Globus pallidus (tissue), 1 donor: ENCODE measurements at regions not wholly inside any gene's neighbourhood (a gene's known extent, or its start where the extent isn't known, plus 50 kb on each side); places are given as distances from the start of the nearest gene placed in this dataset.
"Not testable (repeated sequence)": the region's sequence is repeated elsewhere in the genome, so short reads cannot be mapped to it uniquely, and the experiment has no call there.

Source experiments
- DNase-seq: peaks from one replicate; pipeline ENCODE4 v3.0.0-alpha.2; 2015; ENCODE audit warnings: low spot score

DNA sequence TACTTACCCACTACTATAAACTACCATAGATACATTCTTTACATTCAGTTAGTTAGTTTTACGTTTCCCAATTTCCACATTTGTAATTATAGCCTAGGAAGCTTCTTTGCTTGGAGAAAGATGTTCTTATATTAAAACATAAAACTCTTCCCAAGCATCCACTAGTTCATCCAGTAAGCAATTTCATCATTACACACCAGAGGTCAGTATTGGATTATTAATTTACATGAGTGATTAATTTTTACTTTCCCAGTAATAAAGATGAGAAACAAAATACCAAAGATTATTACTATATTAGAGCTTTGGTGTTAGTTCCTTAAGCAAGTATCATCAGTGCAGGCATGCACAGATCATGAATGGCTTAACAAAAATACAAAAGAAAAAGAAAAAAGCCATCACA is 518.4 kb downstream of the TUBA3C start:
- DNase-seq: not testable (repeated sequence)

- DNase-seq: not testable (repeated sequence)
These were observed 537.9 kb downstream of the TUBA3C start for GRCh38 chr13:18643644-18644172.

DNA sequence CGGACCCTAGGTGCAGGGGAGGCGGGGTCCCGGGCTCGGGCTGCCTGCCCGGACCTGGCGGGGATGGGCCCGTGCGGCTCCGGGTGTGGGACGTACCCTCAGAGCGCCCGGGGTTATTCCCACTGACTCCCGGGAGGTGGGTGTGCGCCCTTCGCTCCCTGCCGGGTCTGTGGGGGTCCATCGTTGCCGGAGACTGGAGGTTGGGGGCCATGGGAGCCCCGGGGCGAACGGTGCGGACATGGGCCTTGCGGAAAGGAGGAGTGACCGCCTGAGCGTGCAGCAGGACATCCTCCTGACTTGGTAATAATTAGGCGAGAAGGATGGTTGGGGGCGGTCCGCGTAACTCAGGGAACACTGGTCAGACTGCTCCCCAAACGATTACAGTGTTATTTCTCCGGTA is 552.7 kb downstream of the TUBA3C start:
- DNase-seq: not testable (repeated sequence)

GRCh38 chr13:18628428-18628827 is 553.2 kb downstream of the TUBA3C start:
- no peak for DNase-seq

- DNase-seq: not testable (repeated sequence)
These were observed 557.6 kb downstream of the TUBA3C start for GRCh38 chr13:18624061-18624460.

DNA sequence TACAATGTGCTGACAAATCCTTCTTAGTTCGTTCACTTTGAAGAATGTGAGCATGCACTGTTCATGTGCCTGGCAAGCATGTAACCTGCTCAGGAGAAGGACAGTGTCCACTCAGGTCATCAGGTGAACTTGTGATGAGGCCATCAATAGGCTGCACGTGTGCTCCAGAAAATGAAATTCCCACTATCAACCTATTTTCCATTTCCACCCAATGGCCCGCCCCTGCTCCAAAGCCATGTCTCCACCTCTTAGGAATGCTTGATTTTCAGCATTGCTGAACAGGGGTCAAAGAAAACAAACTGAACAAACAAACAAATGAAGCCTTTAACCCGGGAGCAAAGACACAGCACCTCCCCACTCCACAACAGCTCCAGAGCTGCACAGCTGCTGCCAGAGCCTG is 563.2 kb downstream of the TUBA3C start:
- DNase-seq: not testable (repeated sequence)

DNA sequence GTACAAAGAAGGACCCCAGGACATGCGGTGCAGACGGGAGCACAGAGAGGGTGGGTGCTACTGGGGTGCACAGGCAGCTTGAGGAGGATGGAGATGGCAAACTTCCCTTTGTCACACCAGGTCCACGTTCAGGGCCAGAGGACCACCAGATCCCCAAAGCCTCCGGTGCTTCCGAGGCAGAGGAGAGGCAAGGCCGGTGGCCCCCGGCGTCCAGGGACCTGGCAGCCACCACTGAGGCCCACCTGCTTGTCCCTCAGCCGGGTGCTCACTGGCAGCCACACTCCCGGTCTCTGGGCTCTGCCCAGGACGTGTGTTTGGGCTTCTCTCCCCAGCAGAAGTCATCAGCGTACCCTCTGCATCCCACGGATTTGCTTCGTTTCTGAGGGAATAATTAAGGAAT is 571.1 kb downstream of the TUBA3C start:
- not testable (repeated sequence) for DNase-seq

DNA sequence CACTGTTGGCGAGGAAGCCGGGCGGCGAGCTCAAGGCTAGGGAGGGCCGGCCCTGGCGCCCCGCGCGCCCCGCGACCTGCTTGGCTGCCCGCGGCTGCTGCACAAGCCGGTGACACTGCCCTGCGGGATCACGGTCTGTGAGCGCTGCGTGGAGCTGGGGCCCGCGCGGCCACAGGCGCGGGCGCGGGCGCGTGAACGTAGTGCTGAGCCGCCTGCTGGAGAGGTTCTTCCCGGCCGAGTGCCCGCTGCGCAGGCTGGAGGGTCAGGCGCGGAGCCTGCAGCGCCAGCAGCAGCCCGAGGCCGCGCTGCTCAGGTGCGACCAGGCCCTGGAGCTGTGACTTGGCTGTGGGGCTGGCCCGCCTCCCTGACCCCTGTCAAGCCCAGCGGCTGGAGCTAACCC is 572.3 kb downstream of the TUBA3C start:
- not testable (repeated sequence) for DNase-seq

DNA sequence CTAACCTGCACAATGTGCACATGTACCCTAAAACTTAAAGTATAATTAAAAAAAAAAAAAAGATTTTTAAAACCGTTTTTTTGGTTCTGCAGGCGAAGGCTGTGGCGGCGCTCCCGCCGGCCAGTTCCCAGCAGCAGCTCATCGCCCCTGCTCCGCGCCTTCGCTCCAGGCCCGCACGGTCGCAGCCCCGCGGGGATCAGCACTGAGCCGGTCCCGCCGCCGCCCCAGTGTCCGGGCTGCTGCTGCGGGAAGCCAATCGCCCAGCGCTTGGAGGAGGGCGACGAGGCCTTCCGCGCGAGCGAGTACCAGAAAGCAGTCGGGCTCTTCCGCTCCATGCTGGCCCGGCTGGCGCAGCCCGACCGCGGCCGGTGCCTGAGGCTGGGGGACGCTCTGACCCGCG is 572.8 kb downstream of the TUBA3C start:
- not testable (repeated sequence) for DNase-seq

DNA sequence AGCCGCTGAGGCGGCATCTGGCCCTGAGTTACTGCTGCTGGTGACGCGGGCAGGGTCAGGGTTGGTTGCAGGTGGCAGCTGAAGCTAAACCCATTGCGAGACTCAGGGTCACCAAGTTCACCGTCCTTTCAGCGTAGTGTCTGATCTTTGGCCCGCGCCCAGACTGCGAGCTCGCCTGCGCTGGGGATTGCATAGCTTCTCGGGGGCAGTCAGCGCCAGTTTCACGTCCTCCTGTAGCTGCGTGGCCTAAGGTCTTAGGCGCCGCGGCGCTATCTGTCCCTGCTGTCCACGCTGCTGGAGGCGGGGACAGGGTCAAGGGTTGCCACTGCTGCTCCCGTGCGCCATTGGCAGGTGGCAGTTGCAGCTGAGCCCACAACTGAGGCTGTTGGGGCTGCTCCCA is 581.3 kb downstream of the TUBA3C start:
- DNase-seq: not testable (repeated sequence)

- DNase-seq: not testable (repeated sequence)
These were observed 581.8 kb downstream of the TUBA3C start for GRCh38 chr13:18599791-18600211.

DNA sequence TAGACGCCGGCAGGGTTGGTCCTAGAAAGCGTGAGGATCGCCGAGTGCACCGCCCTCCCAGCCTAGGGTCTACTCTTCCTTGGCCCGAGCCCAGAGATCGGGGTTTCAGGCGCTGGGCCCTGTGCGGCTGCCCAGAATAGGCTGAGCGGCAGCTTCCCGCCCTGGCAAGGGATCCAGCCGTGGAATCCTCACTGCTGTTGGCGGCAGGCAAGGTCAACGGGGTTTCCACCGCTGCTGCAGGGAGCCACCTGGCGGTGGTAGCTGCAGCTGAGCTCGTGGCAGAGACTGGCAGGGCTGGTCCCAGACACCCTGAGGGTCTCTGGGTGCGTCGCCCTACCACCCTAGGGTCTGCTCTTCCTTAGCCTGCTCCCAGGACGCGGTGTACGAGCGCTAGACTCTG is 583.1 kb downstream of the TUBA3C start:
- DNase-seq: not testable (repeated sequence)

DNA sequence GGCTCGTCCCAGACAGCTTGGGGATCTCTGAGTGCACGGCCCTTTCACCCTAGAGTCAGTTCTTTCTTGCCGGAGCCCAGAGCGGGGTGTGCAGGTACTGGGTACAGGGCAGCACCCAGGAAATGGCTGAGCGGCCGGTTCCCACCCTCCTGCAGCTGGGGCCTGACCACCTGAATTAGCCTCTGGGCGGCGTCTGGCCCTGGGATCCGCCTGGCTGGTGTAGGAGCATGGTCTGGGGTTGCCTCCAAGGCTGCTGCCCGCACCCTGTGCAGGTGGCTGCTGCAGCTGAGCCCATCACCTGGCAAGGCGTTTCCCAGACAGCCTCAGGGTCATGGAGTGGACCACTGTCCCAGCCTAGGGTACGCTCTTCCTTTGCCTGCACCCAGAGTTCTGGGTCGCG is 583.7 kb downstream of the TUBA3C start:
- DNase-seq: not testable (repeated sequence)

DNA sequence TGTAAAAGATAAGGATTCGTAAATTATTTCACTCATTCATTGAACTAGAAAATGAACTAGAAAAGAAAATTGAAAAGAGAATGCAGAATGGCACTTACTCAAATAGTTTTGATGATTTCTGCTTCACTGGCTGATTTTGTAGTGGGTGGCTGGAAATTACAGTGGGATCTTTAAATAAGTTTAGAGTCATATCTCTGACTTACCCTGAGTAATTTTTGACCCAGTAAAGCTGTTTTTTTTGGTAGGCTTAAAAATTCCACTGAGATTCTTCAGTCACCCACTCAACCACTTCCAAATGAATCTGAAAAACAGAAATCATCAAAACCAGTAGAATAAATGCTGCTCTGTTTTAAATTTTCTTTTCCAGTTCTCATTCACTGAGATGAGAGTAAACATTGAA is 604.5 kb downstream of the TUBA3C start:
- not testable (repeated sequence) for DNase-seq

DNA sequence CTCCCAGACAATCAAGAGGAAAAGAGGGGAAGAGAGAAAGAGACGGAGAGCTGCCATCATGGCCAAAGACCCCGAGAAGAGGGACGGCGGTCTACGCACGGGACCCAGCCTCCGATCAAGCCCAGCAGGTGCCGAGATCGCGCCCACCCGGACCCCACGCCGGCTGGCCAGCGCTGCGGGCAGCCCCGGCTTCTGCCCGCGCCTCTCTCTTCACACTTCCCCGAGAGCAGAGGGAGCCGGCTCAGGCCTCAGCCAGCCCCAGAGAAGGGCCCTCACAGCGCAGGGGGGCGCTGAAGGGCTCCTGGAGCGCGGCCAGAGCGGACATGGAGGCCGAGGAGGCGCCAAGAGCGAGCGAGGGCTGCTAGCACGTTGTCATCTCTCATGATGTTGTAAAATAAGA is 613.7 kb downstream of the TUBA3C start:
- DNase-seq: not testable (repeated sequence)
